Body of pancreas (tissue), 4 donors: ENCODE measurements at regions not wholly inside any gene's neighbourhood (a gene's known extent, or its start where the extent isn't known, plus 50 kb on each side); places are given as distances from the start of the nearest gene placed in this dataset.

Source experiments
- CTCF ChIP-seq, 7 experiments: fragments of 450-650 bp in 4 of 7; fragments of 200-600 bp in 3 of 7; sonication (generic) in 3 of 7; IDR thresholded peaks; one replicate each; pipeline ENCODE4 v1.5.1; 2016 to 2019; ENCODE audit warnings: antibody characterized with exemption in 7 of 7
- POLR2A ChIP-seq, 3 donors: fragments of 450-650 bp; IDR thresholded peaks; one replicate each; pipeline ENCODE4 v1.6.1; 2016; ENCODE audit warnings: antibody characterized with exemption in 3 of 3, mild to moderate bottlenecking in 2 of 3

GRCh38 chr5:24791326-24791725 lies 146.5 kb upstream of the CDH10 start:
- no peak for TF ChIP-seq CTCF (IDR thresholded peaks at IDR 0.05)
- TF ChIP-seq POLR2A (IDR thresholded peaks at IDR 0.05): no peak
